A673 (cell line): ENCODE measurements at regions not wholly inside any gene's neighbourhood (a gene's known extent, or its start where the extent isn't known, plus 50 kb on each side); places are given as distances from the start of the nearest gene placed in this dataset.

ENCODE experiments used
- CTCF ChIP-seq: fragments of 300-800, 200-600 bp; sonication (generic); conservative IDR thresholded peaks from 2 replicates; pipeline ENCODE4 v1.5.1; 2017; ENCODE audit warnings: low read depth, mild to moderate bottlenecking, antibody characterized with exemption, low read length, moderate library complexity, mixed read lengths
- EZH2 ChIP-seq: fragments of 200-600 bp; sonication (generic); IDR thresholded peaks from 2 replicates; pipeline ENCODE4 v1.6.1; 2017; ENCODE audit warnings: borderline replicate concordance, low read depth, mild to moderate bottlenecking, mixed read lengths, antibody characterized with exemption, low read length; ENCODE audit not compliant: poor library complexity, severe bottlenecking

GRCh38 chr10:43902842-43903241, 254.2 kb upstream of the ZNF32 start:
- TF ChIP-seq EZH2 (no peak), CTCF (no peak)
